ENCODE measurements at regions not wholly inside any gene's neighbourhood (a gene's known extent, or its start where the extent isn't known, plus 50 kb on each side); places are given as distances from the start of the nearest gene placed in this dataset.
"Not testable (repeated sequence)": the region's sequence is repeated elsewhere in the genome, so short reads cannot be mapped to it uniquely, and the experiment has no call there.

DNA sequence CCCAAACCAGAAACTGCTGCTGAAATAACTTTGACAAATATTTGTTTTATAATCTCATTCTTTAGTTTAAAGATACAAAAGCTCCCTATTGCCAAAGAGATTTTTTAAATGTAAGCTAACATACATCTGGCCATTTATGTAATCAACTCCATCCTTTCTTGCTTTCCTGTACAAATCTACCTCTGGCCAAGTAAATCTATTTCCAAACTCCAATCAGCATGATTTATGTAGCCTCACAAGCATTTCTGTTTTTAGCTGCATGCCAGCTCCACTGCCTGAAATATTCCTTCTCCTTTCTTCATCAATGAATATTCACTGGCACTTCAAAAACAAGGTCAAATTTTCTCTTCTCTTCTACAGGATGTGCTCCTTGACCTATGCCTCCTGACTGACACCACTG lies 80.0 kb downstream of the SHOX2 start:
- DNase-seq = no peak

DNA sequence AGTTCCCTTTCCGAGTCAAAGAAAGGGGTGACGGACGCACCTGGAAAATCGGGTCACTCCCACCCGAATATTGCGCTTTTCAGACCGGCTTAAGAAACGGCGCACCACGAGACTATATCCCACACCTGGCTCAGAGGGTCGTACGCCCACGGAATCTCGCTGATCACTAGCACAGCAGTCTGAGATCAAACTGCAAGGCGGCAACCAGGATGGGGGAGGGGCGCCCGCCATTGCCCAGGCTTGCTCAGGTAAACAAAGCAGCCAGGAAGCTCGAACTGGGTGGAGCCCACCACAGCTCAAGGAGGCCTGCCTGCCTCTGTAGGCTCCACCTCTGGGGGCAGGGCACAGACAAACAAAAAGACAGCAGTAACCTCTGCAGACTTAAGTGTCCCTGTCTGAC lies 86.3 kb downstream of the SHOX2 start:
- not testable (repeated sequence) for DNase-seq

DNA sequence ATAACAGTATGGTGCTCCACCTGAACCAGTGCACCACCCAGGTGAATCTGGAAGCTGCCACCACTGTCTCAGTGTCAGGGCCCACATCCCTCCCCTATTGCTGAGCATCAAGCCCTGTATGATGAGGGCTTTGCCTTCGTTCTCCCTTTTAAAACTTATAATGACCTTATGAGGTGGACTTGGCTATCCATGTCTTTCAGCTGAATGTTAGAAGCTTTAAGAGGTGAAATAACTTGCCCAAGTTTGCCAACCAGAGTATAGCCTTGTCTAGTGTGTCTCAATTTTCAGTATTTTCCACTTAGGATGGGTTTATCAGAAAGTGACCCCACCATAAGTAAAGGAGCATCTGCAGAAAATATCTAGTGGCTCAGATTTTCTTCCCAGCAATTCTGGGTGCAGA lies 87.8 kb downstream of the SHOX2 start:
- DNase-seq = no peak

DNA sequence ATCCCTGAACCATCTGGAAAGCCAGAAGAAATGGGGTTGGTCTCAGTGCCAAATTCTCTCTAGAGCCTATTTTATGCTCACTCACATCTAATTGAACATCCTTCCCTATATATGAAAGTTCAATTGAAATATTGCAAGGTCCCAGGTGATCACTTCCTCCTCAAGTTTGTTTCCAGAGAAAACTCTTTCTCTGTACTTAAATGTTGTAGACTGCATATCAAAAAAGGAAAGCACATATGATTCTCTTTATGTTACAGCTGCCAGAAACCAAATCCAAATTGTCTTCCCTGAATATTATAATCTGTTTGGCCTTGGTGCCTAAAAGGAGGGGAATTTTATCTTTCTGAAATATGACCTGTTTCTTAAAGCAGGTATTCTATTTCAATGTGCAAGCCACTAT lies 93.3 kb downstream of the SHOX2 start:
- no peak for DNase-seq

DNA sequence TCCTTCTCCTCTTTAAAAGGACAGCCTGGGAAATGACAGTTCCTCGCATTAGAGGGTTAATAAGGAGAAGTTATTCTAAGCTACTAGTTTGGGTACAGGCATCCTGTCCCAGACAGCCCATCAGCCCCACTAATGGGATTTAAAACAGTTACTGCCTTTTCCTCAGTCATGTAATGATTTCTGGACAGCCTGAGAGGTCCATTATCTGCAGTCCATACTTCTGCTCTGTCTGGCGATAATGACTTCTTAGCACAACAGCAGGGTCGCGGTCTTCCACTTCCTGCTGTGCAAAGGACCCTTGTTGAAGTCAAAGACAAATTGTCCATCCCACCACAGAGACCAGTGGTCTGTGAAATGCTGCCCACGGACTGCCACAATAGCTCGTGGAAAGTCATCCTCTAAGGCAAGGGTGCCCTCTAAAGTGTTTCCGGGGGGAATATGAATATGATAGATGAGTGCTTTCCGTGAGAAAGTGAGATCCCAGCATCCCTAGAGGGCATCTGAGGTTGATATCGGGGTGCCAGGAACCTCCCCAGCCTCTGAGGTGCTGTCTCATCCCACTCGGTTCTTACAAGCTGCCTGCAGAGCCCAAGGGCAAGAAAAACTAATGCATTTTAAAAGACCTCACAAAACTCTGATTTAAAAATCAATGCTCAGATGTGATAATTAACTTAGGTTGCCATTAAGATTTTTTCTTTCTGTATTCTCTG lies 100.7 kb downstream of the SHOX2 start:
- no peak for DNase-seq

DNA sequence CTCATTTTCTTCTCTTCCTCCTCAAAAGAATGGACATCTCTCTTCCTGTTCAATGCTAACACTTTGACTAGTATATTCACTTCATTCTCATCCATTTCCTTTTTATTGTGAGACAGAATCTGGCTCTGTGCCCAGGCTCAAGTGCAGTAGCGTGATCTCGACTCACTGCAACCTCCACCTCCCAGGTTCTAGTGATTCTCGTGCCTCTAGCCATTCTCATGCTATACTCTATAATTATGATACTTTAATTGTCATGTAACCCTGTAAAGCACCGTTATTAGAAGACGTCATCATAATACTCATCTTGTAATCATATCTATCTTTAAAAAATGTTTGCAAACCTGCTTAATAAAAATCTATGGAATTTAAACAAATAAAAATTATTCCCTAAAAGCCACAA lies 107.0 kb downstream of the SHOX2 start:
- DNase-seq = peak; percentile 17

DNA sequence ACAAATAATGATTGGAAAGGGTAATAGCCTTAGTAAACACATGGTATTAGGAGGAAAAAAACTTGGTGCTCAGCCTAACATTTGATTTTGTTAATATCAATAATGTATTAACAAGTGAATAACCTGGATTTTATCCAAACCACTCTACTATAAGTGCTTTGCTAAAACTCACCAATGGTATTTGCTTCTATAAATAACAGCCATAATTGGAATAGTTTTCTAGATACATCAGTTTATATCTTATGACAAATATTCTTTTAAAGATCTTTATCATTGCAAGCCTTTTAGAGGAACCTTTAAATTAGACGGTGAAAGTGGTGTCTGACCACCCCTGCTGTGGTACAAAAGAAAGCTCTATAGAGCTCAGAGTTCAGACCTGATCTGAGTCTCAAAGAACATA lies 123.9 kb downstream of the SHOX2 start:
- no peak for DNase-seq

DNA sequence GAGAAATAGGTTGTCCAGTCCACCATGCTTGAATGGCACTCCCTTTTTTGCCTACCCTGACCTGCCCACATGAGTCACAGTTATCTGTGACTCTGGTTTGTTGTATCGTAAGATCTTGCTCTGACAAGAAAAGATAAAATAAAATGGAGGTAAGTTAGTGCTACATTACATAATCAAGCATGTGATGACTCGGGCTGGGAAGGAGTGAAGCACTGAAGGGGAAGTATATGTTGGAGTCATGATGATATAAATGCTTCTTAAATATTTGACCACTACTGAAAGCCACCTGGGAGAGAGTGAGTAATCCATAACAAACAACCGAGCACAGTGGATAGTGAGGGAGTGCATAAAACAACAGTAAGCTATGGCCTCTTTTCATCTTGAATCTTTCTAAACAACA lies 124.4 kb downstream of the SHOX2 start:
- DNase-seq = no peak

DNA sequence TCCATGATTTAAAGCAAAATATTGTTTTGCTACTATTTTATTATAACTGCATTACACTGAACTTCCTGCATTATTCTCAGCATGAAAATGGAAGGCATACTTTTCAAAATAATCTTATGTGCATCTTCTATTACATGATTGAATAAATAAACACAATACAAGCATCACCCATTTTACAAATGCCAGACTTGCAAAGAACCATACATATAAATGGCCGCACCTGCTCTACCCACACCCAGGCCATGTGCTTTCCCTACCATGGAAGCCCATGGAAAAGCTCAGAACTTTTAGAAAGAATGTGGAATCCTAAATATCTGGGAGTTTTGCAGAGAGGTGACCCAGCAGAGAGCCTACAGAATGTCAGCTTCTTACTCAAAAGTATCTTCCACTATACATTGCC lies 127.2 kb downstream of the SHOX2 start:
- DNase-seq = no peak

DNA sequence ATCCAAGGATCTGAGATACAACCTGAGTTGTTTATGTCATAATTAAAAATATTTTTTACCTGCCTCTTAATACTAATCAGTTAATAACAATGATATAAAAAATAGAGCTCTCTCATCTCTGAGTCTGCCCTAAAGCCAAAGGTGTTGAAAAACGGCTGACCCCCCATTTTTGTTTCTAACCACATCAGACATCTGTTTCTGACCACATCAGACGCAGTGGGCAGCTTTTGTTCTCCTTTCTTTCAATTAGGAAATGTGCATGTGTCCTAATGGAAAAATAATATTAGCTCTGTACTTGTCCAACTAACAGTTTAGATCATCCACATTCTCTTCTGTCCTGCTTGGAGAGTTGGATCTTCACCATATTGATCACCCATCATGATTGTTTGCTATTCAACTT lies 144.6 kb downstream of the SHOX2 start:
- no peak for DNase-seq

DNA sequence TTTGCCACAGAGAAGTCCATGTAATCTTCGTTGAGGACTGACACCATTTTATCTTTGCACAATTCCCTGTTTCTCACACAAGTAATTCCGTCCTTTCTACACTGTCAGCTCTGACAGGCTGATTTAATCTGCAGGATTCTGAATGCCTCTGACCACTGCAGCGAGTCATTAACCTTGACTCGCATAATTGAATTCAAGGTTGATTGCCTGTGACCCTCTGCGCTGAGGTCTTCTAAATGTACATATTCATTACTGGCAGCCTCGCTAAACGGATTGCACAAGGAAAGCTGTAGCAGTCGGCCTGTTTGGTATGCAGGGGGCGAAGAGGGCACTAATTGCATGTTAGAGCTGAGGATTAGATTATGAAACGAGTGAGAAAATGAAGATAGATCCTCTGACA lies 147.8 kb downstream of the SHOX2 start:
- DNase-seq = no peak

DNA sequence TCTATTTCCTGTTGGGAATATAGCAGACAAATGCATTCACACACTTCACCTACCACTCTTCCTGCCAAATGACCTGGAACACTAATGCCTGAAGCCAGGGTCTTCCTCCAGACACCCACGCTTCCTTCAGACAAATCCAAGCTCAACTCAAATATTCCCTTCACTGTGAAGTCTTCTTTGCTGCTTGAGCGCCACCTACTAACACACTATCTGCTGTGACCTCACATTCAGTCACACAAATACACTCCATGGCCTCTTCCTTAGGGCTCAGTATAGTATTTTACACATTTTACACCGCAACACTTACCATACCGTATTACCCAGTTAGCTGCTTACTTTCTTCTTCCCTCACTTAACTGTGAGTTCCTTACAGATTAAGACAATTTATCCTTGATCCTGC lies 149.4 kb downstream of the SHOX2 start:
- DNase-seq = no peak

DNA sequence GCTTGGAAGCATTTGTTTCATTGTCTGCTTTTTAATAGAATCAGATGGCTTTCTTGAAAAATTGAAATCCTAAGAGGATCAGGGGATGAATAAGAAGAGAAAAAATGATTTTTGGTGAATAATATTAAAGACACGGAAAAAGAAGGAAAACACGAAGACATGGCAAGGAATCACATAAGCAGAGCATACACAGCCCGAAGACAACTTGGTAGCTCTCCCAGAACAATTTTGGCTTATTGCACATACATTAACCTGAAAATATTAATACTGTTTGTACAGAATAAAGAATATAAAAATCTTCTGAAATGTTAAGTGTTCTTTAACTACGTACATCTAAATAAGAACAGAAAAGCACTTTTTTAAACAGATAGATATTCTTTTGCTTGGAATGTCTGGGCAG lies 150.0 kb downstream of the SHOX2 start:
- DNase-seq = no peak

DNA sequence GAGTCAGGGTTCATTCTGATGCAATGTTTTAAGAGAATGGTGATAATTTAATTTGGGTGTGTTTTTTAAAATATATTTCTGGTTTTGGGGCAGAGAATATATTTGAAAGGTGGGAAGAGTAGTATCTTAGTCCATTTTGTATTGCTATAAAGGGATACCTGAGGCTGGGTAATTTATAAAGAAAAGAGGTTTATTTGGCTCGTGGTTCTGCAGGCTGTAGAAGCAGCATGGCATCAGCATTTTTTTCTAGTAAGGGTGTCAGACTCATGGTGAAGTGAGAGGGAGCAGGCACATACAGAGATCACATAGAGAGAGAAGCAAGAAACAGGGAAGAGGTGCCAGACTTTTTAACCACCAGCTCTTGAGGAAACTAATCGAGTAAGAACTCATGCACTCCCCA lies 152.7 kb downstream of the SHOX2 start:
- DNase-seq = no peak

DNA sequence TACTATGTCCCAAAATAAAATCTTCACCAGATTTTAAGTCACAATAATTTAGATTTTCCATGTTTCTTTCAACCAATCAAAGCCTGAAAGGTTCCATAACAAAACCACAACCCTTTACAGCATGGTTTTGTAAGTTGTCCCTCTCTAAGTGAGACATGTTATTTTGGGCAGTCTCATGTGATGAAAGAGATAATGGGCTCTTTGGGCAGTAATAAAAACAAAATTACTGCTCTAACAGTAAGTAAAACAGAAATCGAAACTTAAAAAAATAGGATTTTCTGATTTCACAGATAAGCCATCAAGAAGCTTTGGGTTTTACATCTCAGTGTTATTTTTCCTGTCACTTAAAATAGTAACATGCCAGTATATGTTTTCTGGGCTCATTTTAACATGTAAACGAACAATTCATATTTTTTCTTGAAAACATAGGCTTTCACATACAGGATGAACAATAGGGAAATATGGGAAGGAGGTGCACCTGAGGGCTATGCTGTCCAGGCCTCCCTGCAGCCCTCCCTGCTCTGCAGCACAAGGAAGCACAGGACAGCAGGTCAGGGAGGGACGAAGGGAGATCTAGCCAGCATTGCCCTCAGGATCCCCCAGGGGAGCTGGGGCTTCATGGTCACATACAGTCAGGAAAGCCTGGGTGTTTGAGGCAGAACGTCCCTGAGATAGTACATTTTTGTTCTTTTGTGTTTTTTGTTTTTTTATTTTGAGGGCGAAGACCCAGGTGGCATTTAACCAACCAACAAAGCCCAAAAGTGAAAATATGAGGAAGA lies 157.4 kb downstream of the SHOX2 start:
- no peak for DNase-seq

DNA sequence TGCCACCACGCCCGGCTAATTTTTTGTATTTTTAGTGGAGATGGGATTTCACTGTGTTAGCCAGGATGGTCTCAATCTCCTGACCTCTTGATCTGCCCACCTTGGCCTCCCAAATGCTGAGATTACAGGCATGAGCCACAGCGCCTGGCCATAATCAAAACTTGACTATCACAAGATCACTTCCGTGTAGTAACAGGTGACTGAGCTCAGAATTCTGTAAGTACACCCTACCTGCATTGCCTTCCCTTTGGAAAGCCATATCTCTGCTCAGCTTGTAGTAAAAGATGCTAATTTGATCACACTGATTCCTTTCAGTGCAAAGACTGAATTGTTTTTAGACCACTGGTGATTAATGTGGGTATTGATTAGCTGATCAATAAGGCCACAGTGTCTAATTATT lies 167.1 kb downstream of the SHOX2 start:
- DNase-seq = no peak

DNA sequence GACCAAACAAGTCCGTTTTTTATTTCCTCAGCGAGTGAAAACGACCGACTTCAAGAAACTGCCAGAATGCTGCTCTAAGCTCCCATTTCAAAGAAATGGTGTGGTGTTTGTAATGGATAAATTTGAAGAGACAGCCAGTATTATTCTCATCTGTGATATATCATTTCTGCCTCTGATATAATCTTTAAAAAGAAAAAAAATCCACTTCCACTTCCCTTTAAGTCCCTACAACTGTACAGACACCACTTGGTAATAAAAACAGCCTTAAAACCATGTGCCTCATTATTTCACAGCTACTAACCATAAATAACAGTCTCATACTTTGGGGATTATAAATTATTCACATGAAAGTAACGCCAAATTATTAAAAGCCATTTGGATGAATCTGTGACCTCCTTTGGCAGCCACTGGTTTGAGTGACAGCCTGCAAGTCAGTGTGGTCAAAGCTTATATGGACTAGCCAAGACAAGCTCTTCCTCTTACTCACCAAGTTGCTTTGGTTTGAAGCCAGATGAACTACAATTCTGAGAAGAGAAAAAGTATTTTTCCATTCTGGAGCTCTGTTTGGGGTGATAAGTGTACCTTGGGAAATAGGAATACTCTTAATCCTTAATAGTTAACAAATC lies 168.0 kb downstream of the SHOX2 start:
- no peak for DNase-seq

DNA sequence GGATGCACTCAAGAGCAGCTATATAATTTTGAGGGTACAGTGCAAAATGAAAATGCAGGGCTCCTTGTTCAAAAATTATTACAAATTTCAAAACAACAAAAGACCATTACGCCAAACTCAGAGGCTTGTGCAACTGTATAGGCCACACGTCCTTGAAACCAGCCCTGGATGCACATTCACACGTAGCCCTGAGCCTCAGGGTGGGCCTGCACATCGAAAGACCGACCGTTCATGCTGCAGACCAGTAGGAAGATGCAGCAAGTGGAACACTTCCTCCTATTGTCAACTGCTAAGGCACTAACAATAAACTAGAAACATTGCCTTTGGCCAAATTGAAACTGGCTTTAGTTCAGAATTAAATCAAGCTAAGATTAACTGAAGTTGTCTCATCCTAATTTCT lies 174.7 kb downstream of the SHOX2 start:
- DNase-seq = no peak

DNA sequence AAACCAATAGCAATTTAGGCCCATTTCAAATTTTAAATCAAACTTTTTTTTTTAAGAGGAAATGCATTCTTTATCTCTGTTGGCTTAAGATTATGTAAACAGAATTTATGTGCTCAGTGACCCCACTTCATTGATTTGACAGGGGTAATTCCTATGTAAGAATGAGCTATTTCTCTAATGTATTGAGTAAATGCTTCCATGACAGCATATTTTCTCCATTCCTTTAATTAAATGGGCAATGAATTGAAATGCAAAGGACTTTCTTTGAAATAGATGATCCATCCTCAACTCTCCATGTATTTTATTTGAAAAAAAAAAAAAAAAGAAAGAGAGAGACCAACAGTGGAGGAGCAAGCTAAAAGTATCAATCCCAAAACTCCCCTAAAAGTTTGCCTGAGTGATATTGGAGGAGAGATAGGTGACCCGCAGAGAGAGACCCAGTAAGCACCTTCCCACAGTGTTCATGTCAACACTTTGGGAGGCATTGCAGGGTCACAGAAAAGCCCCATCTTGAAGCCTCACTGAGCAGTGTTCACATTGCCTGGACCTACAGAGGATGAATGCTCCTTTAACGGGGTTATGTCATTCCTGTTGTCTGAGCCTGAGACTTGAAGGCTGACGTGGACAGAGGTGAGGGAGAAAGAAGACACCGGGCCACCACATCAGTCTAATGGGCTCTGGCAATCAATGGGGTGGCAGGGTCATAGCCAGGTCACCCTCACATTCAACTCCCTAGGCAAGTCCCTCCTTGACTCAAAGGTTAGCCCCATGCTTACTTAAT lies 176.0 kb downstream of the SHOX2 start:
- DNase-seq = no peak

DNA sequence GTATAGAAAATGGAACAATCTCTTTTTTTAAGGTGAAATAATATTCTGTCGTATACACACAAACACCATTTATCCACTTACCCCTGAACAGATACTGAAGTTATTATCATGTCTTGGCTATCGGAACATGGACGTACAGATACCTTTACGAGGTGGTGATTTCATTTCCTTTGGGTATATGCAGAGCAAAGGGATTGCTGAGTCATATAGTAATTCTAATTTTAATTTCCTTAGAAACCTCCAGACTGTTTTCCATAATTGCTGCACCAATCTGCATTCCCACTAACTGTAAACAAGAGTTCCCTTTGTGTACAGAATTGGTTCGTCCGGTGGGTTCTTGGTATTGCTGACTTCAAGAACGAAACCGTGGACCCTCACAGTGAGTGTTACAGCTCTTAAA lies 179.4 kb downstream of the SHOX2 start:
- no peak for DNase-seq

DNA sequence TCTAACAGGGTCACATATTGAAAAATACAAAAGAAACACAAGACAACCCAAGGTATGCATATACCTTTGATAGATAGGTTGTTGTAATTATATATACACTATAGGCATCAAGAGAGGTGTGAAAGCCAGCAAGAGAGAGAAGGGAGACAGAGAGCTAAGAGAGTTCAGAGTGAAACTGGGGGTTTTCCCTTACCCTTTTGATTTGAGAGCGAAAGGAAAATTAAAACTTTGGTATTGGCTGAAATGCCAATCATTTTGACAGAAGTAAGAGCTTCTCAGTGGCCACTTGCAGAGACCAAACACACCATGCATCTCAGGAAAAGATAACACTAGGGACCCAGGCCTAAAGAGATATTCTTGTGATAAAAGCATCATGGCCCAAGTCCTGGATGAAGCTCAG lies 183.6 kb downstream of the SHOX2 start:
- no peak for DNase-seq

DNA sequence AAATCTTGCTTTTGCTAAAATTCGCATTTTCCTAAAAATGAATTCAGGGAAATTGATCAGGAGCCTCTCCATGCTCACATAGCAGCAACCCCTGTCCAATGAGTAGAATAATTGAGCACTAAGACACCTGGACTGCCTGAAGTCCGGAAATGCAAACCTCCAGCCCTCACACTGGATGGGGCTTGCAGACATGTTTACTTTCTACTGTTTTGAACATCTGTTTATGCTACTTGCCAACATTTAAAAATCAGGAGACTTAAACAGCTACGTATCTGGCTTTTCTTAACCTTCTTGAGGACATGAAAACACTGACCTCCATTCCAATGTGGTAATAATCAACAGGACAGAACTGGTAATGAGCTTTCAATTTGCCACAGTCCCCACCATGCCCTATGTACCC lies 184.4 kb downstream of the SHOX2 start:
- no peak for DNase-seq
